ENCODE measurements at regions not wholly inside any gene's neighbourhood (a gene's known extent, or its start where the extent isn't known, plus 50 kb on each side); places are given as distances from the start of the nearest gene placed in this dataset.

DNA sequence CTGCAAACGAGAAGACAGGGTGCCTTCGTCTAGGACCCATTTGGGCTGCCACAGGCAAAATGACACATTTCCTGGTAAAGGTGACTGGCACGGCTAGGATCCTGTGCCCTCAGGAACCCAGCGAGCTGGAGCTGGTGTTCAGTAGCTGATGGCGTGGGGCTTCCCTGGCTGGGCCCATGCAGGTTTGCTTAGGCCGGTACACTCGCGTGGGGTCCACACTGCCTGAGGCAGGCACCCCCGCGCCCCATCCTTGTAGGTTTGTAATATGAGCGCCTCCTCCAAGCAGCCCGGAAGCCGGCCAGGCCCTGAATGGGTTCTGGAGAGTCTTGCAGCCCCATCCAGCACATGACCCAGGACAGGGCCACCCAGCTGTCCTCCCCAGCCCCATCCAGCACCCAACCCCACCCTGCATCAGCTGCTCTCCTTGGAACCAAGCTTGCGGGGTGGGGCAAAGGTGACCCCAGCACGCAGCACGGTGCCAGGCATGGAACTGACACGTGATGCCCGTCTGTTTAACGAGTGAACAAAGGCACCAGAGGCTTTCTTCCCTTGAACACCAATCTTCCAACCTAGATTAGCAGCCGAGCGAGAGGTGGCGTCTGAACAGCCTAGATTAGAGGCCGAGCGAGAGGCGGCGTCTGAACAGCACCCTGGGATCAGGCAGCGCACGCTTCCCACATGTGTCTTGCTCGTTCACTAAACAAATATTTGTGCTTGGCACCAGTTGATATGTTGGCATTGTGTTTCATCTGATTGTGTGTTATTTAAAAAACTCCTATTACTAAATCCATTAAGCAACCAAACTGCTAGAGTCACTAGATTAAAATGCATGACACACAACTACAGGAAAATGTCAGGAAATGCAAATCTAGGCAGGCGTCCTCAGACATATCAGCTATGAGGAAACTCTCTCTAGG lies 112.1 kb downstream of the DLL1 start:
- Mint-ChIP-seq H3K27me3 (ENCODE audit: low read depth) (peaks cover 2% of the 10 kb centered on the region; the same call in 1 of the 2 replicates), H3K4me3 (no peak overlapping the region), H3K4me1 (0 out of 2 replicates have a peak, but pooled peaks cover 2% of the 10 kb centered on the region), H3K9me3 (peaks cover 9% of the 10 kb centered on the region), H3K36me3 (peaks cover 8% of the 10 kb centered on the region), H3K27ac (no peak overlapping the region)
- ChIA-PET POLR2A (no interaction called here), CTCF (no interaction called here)
- ATAC-seq (no peak), DNase-seq (ENCODE audit: low spot score) (no peak)
- TF ChIP-seq, protein P1, sequence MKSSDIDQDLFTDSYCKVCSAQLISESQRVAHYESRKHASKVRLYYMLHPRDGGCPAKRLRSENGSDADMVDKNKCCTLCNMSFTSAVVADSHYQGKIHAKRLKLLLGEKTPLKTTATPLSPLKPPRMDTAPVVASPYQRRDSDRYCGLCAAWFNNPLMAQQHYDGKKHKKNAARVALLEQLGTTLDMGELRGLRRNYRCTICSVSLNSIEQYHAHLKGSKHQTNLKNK (CRISPR knock-in tag; IDR thresholded peaks at IDR 0.05): no peak
- TF ChIP-seq ZNF317 (CRISPR knock-in tag; IDR thresholded peaks at IDR 0.05; ENCODE audit: borderline replicate concordance, low read depth): no peak
- no peak for TF ChIP-seq ZNF219 (CRISPR knock-in tag; IDR thresholded peaks at IDR 0.05; ENCODE audit: borderline replicate concordance)
- no peak for TF ChIP-seq EMX1 (CRISPR knock-in tag; IDR thresholded peaks at IDR 0.05)
- TF ChIP-seq NFYB (CRISPR knock-in tag; conservative IDR thresholded peaks at IDR 0.05; ENCODE audit: low read depth): no peak
- no peak for TF ChIP-seq NR1H2 (CRISPR knock-in tag; IDR thresholded peaks at IDR 0.05)
- no peak for TF ChIP-seq TCF7 (CRISPR knock-in tag; IDR thresholded peaks at IDR 0.05; ENCODE audit: low read depth)
- TF ChIP-seq ATF1 (CRISPR knock-in tag; IDR thresholded peaks at IDR 0.05): no peak

DNA sequence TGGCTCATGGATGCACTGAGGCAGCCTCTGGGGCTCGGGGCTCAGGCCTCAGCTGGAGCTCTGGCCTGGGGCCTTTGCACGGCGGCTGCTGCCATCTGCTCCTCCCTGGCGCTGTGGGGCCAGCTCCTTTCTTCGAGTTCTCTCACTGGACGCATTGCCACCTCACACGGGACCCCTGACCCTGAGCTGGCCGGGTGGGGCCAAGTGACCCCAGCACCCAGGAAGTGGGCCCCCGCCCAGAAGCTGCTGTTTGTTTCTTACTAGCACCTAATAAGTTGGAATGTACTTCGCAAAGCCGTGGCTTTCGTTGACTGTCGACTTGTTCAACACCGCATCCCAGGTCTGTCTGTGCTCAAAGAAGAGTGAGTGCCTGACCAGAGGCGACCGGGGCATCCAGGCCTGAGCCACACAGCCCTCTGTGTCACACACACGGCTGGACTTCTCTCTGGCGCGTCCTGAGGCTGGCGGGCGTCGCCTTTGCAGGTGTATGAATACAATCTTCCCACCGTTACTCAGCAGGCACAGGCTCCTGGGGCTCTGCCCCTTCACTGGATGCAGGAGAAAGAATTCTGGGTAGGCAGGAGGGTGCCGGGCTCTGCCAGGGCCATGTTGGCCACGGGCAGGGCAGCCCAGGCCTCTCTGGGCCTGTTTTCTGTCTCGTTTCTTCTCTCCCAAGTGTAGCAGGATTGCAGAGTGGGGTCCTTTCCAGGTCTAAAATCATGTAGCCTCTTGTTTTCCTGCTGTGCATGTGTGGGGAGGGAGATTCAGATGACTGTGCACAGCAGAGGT lies 112.9 kb downstream of the DLL1 start:
- 0 out of 2 replicates have a peak, but pooled peaks cover 2% of the 10 kb centered on the region for H3K4me1 Mint-ChIP-seq
- H3K4me3 Mint-ChIP-seq: no peak overlapping the region
- H3K27me3 Mint-ChIP-seq (ENCODE audit: low read depth): peaks cover 2% of the 10 kb centered on the region; the same call in 1 of the 2 replicates
- peaks cover under 1% of the 10 kb centered on the region; the same call in 1 of the 2 replicates for H3K9me3 Mint-ChIP-seq
- DNase-seq (ENCODE audit: low spot score) (no peak), ATAC-seq (no peak)
- ChIA-PET CTCF (no interaction called here), POLR2A (no interaction called here)
- no peak for TF ChIP-seq NFATC4 (CRISPR knock-in tag; IDR thresholded peaks at IDR 0.05)
- TF ChIP-seq FOXP1 (CRISPR knock-in tag; IDR thresholded peaks at IDR 0.05; ENCODE audit: borderline replicate concordance): peak; percentile 44; the same call in 1 of the 2 replicates
- TF ChIP-seq, protein P2, sequence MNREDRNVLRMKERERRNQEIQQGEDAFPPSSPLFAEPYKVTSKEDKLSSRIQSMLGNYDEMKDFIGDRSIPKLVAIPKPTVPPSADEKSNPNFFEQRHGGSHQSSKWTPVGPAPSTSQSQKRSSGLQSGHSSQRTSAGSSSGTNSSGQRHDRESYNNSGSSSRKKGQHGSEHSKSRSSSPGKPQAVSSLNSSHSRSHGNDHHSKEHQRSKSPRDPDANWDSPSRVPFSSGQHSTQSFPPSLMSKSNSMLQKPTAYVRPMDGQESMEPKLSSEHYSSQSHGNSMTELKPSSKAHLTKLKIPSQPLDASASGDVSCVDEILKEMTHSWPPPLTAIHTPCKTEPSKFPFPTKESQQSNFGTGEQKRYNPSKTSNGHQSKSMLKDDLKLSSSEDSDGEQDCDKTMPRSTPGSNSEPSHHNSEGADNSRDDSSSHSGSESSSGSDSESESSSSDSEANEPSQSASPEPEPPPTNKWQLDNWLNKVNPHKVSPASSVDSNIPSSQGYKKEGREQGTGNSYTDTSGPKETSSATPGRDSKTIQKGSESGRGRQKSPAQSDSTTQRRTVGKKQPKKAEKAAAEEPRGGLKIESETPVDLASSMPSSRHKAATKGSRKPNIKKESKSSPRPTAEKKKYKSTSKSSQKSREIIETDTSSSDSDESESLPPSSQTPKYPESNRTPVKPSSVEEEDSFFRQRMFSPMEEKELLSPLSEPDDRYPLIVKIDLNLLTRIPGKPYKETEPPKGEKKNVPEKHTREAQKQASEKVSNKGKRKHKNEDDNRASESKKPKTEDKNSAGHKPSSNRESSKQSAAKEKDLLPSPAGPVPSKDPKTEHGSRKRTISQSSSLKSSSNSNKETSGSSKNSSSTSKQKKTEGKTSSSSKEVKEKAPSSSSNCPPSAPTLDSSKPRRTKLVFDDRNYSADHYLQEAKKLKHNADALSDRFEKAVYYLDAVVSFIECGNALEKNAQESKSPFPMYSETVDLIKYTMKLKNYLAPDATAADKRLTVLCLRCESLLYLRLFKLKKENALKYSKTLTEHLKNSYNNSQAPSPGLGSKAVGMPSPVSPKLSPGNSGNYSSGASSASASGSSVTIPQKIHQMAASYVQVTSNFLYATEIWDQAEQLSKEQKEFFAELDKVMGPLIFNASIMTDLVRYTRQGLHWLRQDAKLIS (CRISPR knock-in tag; IDR thresholded peaks at IDR 0.05; ENCODE audit: borderline replicate concordance): no peak
- TF ChIP-seq CDX4 (CRISPR knock-in tag; IDR thresholded peaks at IDR 0.05; ENCODE audit: borderline replicate concordance): no peak
- TF ChIP-seq ZNF671 (CRISPR knock-in tag; IDR thresholded peaks at IDR 0.05): no peak
- no peak for TF ChIP-seq ATF2 (CRISPR knock-in tag; IDR thresholded peaks at IDR 0.05; ENCODE audit: borderline replicate concordance, low read depth)
- no peak for TF ChIP-seq ZNF512 (CRISPR knock-in tag; IDR thresholded peaks at IDR 0.05; ENCODE audit: borderline replicate concordance)
- H3K36me3 Mint-ChIP-seq: peaks cover 4% of the 10 kb centered on the region
- H3K27ac Mint-ChIP-seq: no peak overlapping the region; the same call in 1 of the 2 replicates

Measured in WTC11 (cell line).